SIG-M5 treated with dmso at 0.1 percent for 504 hours (cell line): ENCODE measurements at regions not wholly inside any gene's neighbourhood (a gene's known extent, or its start where the extent isn't known, plus 50 kb on each side); places are given as distances from the start of the nearest gene placed in this dataset.

Experiments used
- DNase-seq: peaks from one replicate; lab custom pipeline; 2025; ENCODE audit not compliant: unreplicated experiment; lab: John Stamatoyannopoulos, UW

- DNase-seq, result no peak
Measured at GRCh38 chr11:41963406-41963805, 504.0 kb upstream of the LRRC4C start.

- no peak for DNase-seq
Measured at GRCh38 chr11:41970681-41971080, 511.2 kb upstream of the LRRC4C start.

GRCh38 chr11:41971592-41971991 lies 512.1 kb upstream of the LRRC4C start:
- no peak for DNase-seq

- DNase-seq, result no peak
Measured at GRCh38 chr11:41978945-41979344, 519.5 kb upstream of the LRRC4C start.

GRCh38 chr11:41980741-41981140 lies 521.3 kb upstream of the LRRC4C start:
- no peak for DNase-seq

GRCh38 chr11:41982276-41982675 lies 522.8 kb upstream of the LRRC4C start:
- no peak for DNase-seq

- no peak for DNase-seq
Measured at GRCh38 chr11:41982975-41983374, 523.5 kb upstream of the LRRC4C start.

GRCh38 chr11:41983475-41983874 lies 524.0 kb upstream of the LRRC4C start:
- DNase-seq, result no peak

GRCh38 chr11:41984023-41984422 lies 524.6 kb upstream of the LRRC4C start:
- no peak for DNase-seq

GRCh38 chr11:41985799-41986198 lies 526.3 kb upstream of the LRRC4C start:
- no peak for DNase-seq

- no peak for DNase-seq
Measured at GRCh38 chr11:41988951-41989572, 529.6 kb upstream of the LRRC4C start.

- DNase-seq, result no peak
Measured at GRCh38 chr11:41989823-41990380, 530.5 kb upstream of the LRRC4C start.

- DNase-seq, result no peak
Measured at GRCh38 chr11:41996533-41996932, 537.1 kb upstream of the LRRC4C start.

- DNase-seq, result no peak
Measured at GRCh38 chr11:41997844-41998401, 538.5 kb upstream of the LRRC4C start.

GRCh38 chr11:41999066-41999465 lies 539.6 kb upstream of the LRRC4C start:
- no peak for DNase-seq

GRCh38 chr11:42003801-42004200 lies 544.3 kb upstream of the LRRC4C start:
- DNase-seq, result no peak

- no peak for DNase-seq
Measured at GRCh38 chr11:42006766-42007165, 547.3 kb upstream of the LRRC4C start.

GRCh38 chr11:42012271-42012670 lies 552.8 kb upstream of the LRRC4C start:
- no peak for DNase-seq

GRCh38 chr11:42013656-42014201 lies 554.3 kb upstream of the LRRC4C start:
- DNase-seq, result no peak

- DNase-seq, result no peak
Measured at GRCh38 chr11:42021911-42022310, 562.5 kb upstream of the LRRC4C start.

GRCh38 chr11:42023267-42023666 lies 563.8 kb upstream of the LRRC4C start:
- no peak for DNase-seq

- DNase-seq, result no peak
Measured at GRCh38 chr11:42025121-42025803, 565.8 kb upstream of the LRRC4C start.
